Skeletal muscle satellite cell (primary cell): ENCODE measurements at regions not wholly inside any gene's neighbourhood (a gene's known extent, or its start where the extent isn't known, plus 50 kb on each side); places are given as distances from the start of the nearest gene placed in this dataset.

Experiments
- H3K27me3 ChIP-seq: 2 replicates; pipeline ENCODE4 v1.7.0; 2013; ENCODE audit warnings: low read length; ENCODE audit not compliant: control insufficient read depth, insufficient read depth
- H3K36me3 ChIP-seq: 2 replicates; pipeline ENCODE4 v1.7.0; 2013; ENCODE audit warnings: mild to moderate bottlenecking, control low read depth, low read length; ENCODE audit not compliant: insufficient read depth
- H3K4me1 ChIP-seq: 2 replicates; pipeline ENCODE4 v1.7.0; 2013; ENCODE audit warnings: low read length; ENCODE audit not compliant: control insufficient read depth, insufficient read depth
- H3K4me2 ChIP-seq: 2 replicates; pipeline ENCODE4 v1.7.0; 2013; ENCODE audit warnings: mild to moderate bottlenecking, low read length
- H3K4me3 ChIP-seq: 2 replicates; pipeline ENCODE4 v1.7.0; 2013; ENCODE audit warnings: low read length
- H3K9ac ChIP-seq: 2 replicates; pipeline ENCODE4 v1.7.0; 2013; ENCODE audit warnings: mild to moderate bottlenecking, low read depth, low read length, moderate library complexity
- H3K9me3 ChIP-seq: replicated peaks from 2 replicates; pipeline ENCODE4 v1.7.0; 2013; ENCODE audit warnings: mild to moderate bottlenecking, control low read depth, low read length

DNA sequence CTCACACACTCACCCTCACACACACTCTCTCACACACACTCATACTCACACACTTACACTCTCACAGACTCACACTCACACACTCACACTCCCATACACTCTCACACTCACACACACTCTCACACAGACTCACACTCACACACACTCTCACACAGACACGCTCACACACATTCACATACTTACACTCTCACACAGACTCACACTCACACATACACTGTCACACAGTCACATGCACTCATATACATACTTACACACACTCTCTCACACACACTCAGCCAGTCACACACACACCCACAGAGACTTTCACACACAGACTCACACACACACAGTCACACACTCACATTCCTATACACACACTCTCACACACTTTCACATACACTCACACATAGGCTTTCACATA, 1478.8 kb downstream of the BRD1 start:
- no peaks in the 10 kb centered on the region for H3K4me1 ChIP-seq
- H3K9ac ChIP-seq: no peak overlapping the region
- peaks cover 28% of the 10 kb centered on the region for H3K9me3 ChIP-seq
- H3K36me3 ChIP-seq: no peaks in the 10 kb centered on the region
- H3K4me2 ChIP-seq: no peak overlapping the region
- H3K27me3 ChIP-seq: no peaks in the 10 kb centered on the region
- H3K4me3 ChIP-seq: no peak overlapping the region

DNA sequence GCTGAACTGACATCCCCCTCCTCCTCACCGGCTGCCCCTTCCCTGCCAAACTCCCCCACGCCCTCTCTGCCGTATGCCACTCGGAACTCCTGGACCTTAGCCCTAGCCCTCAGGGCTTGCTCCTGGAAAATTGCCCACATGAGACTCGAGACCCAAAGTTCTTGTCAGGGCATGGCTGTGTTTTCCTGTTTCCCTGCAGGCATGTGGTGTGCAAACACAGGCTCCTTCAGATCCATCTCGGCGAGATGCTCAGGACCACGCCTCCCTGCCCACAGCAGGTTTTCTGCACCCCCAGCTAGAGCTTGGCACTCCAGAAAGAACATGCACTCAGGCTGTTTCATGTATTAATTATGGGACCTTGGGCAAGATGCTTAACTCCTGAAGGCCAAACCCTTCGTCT, 1480.4 kb downstream of the BRD1 start:
- Histone ChIP-seq H3K36me3 (no peaks in the 10 kb centered on the region), H3K9ac (no peak overlapping the region), H3K4me3 (no peak overlapping the region), H3K9me3 (peaks cover 24% of the 10 kb centered on the region), H3K4me1 (no peaks in the 10 kb centered on the region), H3K4me2 (no peak overlapping the region), H3K27me3 (no peaks in the 10 kb centered on the region)

DNA sequence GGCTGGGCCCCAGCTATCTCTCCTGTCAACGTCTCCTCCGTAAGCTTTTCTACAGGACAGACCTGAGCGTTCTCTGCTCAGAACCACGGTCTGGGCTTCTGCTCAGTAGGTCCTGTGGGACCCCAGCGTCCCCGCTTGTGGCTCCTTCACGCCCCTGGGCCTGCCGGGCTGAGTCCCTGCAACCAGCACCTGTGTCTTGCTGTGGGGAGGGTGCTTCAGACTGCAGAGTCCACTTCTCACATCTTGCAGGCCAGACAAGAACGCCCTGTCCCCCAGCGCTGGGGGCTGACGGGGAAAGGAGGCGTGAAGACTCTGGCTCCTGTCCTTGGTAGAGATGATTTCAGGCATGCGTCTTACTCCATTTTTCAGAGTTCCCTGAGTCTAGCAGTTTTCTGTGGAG, 1480.8 kb downstream of the BRD1 start:
- no peaks in the 10 kb centered on the region for H3K36me3 ChIP-seq
- H3K9ac ChIP-seq: no peak overlapping the region
- H3K4me2 ChIP-seq: no peak overlapping the region
- H3K9me3 ChIP-seq: peaks cover 24% of the 10 kb centered on the region
- no peak overlapping the region for H3K4me3 ChIP-seq
- no peaks in the 10 kb centered on the region for H3K27me3 ChIP-seq
- H3K4me1 ChIP-seq: no peaks in the 10 kb centered on the region

DNA sequence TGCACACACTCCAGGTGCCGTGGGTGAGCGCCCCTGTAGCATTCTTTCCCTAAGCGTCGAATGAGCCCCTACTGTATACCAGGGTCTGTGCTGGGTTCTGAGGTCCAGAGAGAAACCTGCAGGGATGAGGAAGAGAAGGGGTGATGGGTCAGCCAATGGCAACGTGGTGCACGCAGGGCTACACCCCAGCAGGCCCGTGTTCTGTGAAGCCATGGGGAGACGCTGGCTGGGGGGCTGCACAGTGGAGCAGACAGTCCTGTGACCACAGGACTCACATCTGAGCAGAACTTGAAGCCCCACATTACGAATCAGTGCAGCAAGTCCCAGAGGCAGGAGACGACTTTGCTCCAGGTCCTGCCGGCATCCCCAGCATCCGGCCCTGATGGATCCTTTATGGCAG, 1481.4 kb downstream of the BRD1 start:
- no peaks in the 10 kb centered on the region for H3K36me3 ChIP-seq
- H3K9me3 ChIP-seq: peaks cover 24% of the 10 kb centered on the region
- no peak overlapping the region for H3K9ac ChIP-seq
- H3K4me3 ChIP-seq: no peak overlapping the region
- H3K4me2 ChIP-seq: no peak overlapping the region
- H3K4me1 ChIP-seq: no peaks in the 10 kb centered on the region
- H3K27me3 ChIP-seq: no peaks in the 10 kb centered on the region

DNA sequence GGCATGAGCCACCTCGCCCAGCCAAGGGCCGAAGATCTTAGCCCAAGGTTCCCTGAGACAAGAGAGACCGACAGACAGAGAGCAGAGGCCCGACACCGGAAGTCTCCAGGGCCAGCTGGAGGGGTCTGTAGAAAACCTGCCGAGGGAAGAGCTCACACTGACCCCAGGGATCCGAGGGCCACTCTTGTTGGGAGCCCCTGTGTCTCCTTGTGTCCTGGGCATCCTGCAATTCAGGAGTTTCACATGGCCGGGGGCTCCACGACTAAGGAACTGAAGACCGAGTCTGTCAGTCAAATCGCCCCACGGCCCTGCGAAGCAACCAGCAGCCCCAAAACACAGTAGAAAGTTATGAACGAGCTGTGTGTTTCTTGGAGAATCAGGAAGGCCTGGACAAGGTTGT, 1482.0 kb downstream of the BRD1 start:
- no peak overlapping the region for H3K9ac ChIP-seq
- no peaks in the 10 kb centered on the region for H3K4me1 ChIP-seq
- H3K36me3 ChIP-seq: no peaks in the 10 kb centered on the region
- H3K9me3 ChIP-seq: peaks cover 24% of the 10 kb centered on the region
- no peaks in the 10 kb centered on the region for H3K27me3 ChIP-seq
- no peak overlapping the region for H3K4me2 ChIP-seq
- H3K4me3 ChIP-seq: no peak overlapping the region

DNA sequence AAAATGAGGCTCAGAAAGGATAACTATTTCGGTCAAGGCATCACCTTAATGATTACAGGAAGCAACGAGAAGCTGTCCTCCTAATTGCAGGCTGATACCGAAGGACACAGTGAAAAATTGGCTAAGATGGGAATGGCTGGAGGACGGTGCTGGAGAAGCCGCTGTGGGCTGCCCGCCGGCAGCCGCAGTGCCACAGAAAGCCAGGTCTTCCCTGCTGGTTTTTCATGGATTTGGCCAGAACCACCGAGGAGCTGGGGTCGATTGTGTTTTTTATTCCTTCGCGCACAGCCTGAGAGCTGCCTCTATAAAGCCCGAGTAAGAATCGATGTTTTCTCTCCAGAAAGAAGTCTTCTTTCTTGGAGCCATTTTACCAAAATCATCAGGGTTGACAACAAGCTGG, 1484.2 kb downstream of the BRD1 start:
- H3K4me2 ChIP-seq: no peak overlapping the region
- H3K9me3 ChIP-seq: peaks cover 22% of the 10 kb centered on the region
- no peak overlapping the region for H3K9ac ChIP-seq
- no peak overlapping the region for H3K4me3 ChIP-seq
- H3K27me3 ChIP-seq: no peaks in the 10 kb centered on the region
- H3K4me1 ChIP-seq: no peaks in the 10 kb centered on the region
- no peaks in the 10 kb centered on the region for H3K36me3 ChIP-seq

DNA sequence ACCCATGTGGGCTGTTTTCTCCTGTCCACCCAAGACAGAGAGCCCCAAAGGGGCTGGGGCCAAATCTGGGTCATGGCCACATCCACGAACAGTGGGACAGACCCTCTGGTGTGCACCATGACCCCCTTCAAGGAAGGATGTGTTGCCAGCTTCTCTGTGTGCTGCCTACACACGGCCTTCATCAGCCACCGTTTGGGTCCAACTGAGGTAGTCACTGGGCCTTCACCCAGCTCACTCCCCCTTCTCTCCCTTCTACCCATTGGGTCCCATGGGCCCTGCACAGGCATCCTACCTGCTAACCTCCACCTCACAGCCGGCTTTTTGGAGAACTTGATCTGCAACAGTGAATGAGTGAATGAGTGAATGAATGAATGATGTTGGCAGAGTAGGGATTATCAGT, 1484.9 kb downstream of the BRD1 start:
- no peaks in the 10 kb centered on the region for H3K27me3 ChIP-seq
- H3K4me3 ChIP-seq: no peak overlapping the region
- H3K9ac ChIP-seq: no peak overlapping the region
- H3K36me3 ChIP-seq: no peaks in the 10 kb centered on the region
- no peak overlapping the region for H3K4me2 ChIP-seq
- H3K9me3 ChIP-seq: peaks cover 28% of the 10 kb centered on the region
- no peaks in the 10 kb centered on the region for H3K4me1 ChIP-seq

DNA sequence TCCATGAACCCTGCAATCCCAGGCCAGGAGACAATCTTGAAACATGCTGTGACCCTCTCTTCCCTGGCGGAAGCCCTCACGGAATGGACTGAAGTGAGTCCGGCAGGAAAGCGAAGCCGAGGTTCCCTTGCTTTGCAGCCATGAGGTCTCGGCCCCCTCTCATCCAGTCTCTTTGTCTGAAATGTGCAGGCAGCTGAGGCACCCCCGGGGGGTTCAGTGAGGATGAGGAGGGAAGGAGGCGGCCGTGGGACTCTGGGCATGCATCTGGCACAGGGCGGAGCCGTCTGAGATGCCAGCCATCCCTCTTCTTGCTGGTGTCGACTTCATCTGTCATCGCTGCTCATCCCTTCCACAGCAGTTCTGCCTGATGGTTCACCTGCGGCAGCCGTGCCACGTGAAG, 1485.7 kb downstream of the BRD1 start:
- H3K4me1 ChIP-seq: no peaks in the 10 kb centered on the region
- H3K4me2 ChIP-seq: no peak overlapping the region
- H3K4me3 ChIP-seq: no peak overlapping the region
- H3K9me3 ChIP-seq: peaks cover 27% of the 10 kb centered on the region
- no peaks in the 10 kb centered on the region for H3K27me3 ChIP-seq
- H3K9ac ChIP-seq: no peak overlapping the region
- H3K36me3 ChIP-seq: no peaks in the 10 kb centered on the region

DNA sequence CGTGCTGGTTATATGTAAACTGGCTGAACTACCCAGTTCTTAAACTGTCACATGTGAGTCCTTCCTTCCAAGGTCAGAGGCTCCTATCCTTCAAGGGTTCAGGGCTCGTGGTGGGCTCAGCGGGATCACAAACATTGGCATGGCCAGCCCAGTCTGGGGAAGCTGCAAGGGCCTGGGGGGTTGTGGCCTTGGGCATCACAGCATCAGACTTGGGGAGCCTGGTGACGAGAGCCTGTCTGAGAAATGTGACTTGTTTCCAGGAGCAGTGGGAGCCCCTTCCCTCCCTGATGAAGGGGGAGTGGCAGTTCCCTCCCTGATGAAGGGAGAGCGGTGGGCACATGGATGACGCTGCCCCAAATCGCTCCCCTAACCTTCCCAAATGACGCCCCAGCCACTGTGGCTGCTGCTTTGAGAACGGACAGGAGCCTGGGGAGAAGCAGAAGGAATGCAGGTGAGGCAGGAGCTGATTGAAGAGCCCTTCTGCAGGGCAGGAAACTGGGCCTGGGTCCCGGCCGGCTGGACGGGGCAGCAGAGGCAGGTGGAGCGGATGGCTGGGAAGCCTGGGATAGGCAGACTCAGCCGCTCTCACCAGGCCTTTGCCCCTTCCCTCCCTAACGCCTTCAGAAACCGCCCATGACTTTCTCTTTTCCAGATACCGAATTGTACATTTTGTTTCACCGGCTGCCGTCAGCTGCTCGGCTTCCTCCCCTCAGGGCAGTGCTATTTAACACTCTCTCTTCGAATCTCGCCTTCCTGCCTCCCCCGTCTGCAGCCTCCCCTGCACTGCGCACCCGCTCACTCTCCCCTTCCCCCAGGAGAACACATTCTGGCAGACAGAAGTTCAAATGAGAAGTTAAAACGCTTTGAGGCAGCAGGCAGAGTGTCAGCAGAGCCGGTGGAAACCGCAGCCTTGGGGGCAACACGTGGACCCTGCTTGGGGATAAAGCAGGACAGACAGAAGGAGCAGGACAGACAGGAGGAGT, 1486.7 kb downstream of the BRD1 start:
- H3K9me3 ChIP-seq: peaks cover 24% of the 10 kb centered on the region
- H3K4me1 ChIP-seq: no peaks in the 10 kb centered on the region
- H3K27me3 ChIP-seq: no peaks in the 10 kb centered on the region
- H3K36me3 ChIP-seq: no peaks in the 10 kb centered on the region
- no peak overlapping the region for H3K9ac ChIP-seq
- no peak overlapping the region for H3K4me3 ChIP-seq
- no peak overlapping the region for H3K4me2 ChIP-seq

DNA sequence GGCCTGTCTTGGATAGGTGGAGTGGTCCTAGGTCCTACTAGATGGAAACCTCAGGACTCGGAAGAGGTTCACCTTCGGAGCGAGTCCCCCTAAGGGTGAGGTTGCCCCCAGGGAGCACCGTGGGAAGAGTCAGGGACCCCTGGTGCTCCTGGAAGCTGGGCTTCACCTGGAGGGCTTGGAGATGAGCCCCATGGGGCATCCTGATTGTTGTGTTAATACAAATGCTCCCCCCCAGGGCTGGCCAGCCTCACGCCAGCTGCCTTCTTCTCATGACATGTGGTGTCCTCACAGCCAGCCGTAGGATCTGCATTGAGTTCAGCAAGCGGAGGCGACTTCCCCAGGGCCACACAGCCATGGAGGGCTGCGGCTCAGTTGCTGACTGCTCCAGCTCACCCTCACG, 1487.5 kb downstream of the BRD1 start:
- Histone ChIP-seq H3K4me1 (no peaks in the 10 kb centered on the region), H3K36me3 (no peaks in the 10 kb centered on the region), H3K27me3 (no peaks in the 10 kb centered on the region), H3K4me3 (no peak overlapping the region), H3K9me3 (peaks cover 24% of the 10 kb centered on the region), H3K4me2 (no peak overlapping the region), H3K9ac (no peak overlapping the region)

DNA sequence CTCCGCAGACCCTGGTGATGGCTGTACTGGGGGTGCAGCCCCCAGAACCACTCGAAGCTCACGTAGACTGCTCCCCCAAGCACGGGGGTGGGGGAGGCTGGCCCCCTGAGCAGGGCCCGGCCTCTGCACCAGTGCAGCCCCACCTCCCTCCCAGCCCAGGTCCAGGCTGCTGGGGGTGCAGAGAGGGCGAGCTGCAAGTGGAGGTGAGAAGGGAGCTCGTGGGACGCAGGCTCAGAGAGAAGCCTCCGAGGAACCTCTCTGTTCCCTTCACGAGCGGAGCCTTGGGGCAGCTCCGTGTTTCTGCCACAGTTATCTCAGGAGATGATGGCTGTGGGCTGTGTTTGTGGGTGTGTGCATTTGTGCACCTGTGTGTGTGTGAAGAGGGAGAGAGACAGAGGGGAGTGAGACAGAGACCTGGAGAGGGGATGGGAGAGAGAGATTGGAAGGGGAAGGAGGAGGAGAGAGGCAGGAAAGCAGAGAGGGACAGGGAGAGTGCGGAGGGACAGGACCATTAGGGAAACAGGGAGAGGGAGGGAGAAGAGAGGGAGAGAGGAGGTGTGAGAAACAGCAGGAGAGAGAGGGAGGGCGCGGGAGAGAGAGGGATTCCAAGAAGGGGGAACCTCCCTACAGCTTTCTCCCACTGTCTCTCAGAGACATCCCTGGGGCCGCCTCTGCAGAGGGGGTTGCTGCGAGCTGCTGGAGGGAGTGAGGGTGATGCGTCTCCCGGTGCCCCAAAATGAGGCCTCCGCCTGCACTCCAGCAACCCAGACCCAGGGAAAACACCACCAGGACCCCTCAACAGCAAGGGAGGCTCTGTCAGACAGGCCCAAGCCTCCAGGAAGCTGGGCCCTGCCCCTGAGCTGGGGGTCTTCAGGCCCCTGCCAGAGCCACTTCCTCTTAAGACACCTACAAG, 1488.6 kb downstream of the BRD1 start:
- H3K36me3 ChIP-seq: no peaks in the 10 kb centered on the region
- no peak overlapping the region for H3K9ac ChIP-seq
- no peak overlapping the region for H3K4me2 ChIP-seq
- peaks cover 24% of the 10 kb centered on the region for H3K9me3 ChIP-seq
- H3K27me3 ChIP-seq: no peaks in the 10 kb centered on the region
- no peaks in the 10 kb centered on the region for H3K4me1 ChIP-seq
- H3K4me3 ChIP-seq: no peak overlapping the region
